ENCODE measurements at regions not wholly inside any gene's neighbourhood (a gene's known extent, or its start where the extent isn't known, plus 50 kb on each side); places are given as distances from the start of the nearest gene placed in this dataset.
A peak's percentile ranks its signal among the peaks of the same experiment; 100 is the strongest.

GRCh38 chr1:81549588-81550127 lies 251.1 kb upstream of the ADGRL2 start:
- H3K27me3 ChIP-seq (ENCODE audit: insufficient read depth, low read length) = no peaks in the 10 kb centered on the region
- H3K27ac ChIP-seq (ENCODE audit: low read length) = no peak overlapping the region
- peaks cover 41% of the 10 kb centered on the region for H3K4me1 ChIP-seq (ENCODE audit: insufficient read depth, low read length)
- H3K36me3 ChIP-seq (ENCODE audit: insufficient read depth, low read depth, low read length) = no peaks in the 10 kb centered on the region
- H3K4me3 ChIP-seq (ENCODE audit: low read length) = no peak overlapping the region
- H3K9ac ChIP-seq (ENCODE audit: low read depth, low read length) = no peak overlapping the region
- H3K9me3 ChIP-seq (ENCODE audit: insufficient read depth, low read depth, low read length) = no peaks in the 10 kb centered on the region

GRCh38 chr1:81548918-81549587 lies 251.7 kb upstream of the ADGRL2 start:
- H3K4me3 ChIP-seq (ENCODE audit: low read length) = no peak overlapping the region
- H3K36me3 ChIP-seq (ENCODE audit: insufficient read depth, low read depth, low read length) = no peaks in the 10 kb centered on the region
- no peaks in the 10 kb centered on the region for H3K9me3 ChIP-seq (ENCODE audit: insufficient read depth, low read depth, low read length)
- H3K27ac ChIP-seq (ENCODE audit: low read length) = peak overlapping the region; percentile 22
- peak overlapping the region; percentile 62; the same call in 1 of the 2 replicates for H3K9ac ChIP-seq (ENCODE audit: low read depth, low read length)
- no peaks in the 10 kb centered on the region for H3K27me3 ChIP-seq (ENCODE audit: insufficient read depth, low read length)
- peaks cover 41% of the 10 kb centered on the region for H3K4me1 ChIP-seq (ENCODE audit: insufficient read depth, low read length)

- peak overlapping the region; percentile 62 for H3K9ac ChIP-seq (ENCODE audit: low read depth, low read length)
- H3K27ac ChIP-seq (ENCODE audit: low read length) = peak overlapping the region; percentile 22
- H3K9me3 ChIP-seq (ENCODE audit: insufficient read depth, low read depth, low read length) = no peaks in the 10 kb centered on the region
- no peaks in the 10 kb centered on the region for H3K27me3 ChIP-seq (ENCODE audit: insufficient read depth, low read length)
- no peaks in the 10 kb centered on the region for H3K36me3 ChIP-seq (ENCODE audit: insufficient read depth, low read depth, low read length)
- peaks cover 41% of the 10 kb centered on the region for H3K4me1 ChIP-seq (ENCODE audit: insufficient read depth, low read length)
- peak overlapping the region; percentile 43 for H3K4me3 ChIP-seq (ENCODE audit: low read length)
These were observed 252.8 kb upstream of the ADGRL2 start for GRCh38 chr1:81547912-81548303.

DNA sequence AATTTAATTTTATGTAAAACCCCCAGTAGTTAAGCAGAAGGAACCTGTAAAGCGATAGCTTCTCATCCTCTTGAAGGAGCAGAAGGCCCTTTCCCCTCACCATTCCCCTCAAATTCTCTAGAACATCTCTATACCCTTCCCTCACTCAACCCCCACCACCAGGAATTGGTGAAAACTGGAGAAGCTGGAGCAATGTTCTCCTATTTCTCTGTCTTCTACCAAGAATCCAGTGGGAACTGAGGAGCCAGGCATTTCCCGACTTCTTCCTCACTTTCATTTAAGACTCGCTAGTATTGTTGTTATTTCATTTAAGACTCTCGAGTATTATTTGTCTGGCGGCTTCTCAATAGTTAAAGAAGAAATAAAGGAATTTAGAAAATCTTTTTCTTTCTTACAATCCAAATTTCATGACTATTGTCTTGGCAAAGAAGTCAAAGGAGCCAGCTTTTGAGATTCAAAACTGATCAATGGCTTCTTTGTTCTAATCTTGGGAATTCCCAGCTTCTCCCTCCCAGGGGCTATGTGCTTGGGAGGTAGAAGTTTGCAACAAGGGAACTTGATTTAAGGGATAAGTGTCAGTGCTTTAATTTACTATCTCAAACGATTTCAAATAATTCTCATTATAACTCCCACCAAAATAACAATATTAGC lies 253.3 kb upstream of the ADGRL2 start:
- H3K9me3 ChIP-seq (ENCODE audit: insufficient read depth, low read depth, low read length) = no peaks in the 10 kb centered on the region
- H3K4me1 ChIP-seq (ENCODE audit: insufficient read depth, low read length) = peaks cover 42% of the 10 kb centered on the region
- no peaks in the 10 kb centered on the region for H3K27me3 ChIP-seq (ENCODE audit: insufficient read depth, low read length)
- no peaks in the 10 kb centered on the region for H3K36me3 ChIP-seq (ENCODE audit: insufficient read depth, low read depth, low read length)
- peak overlapping the region; percentile 62 for H3K9ac ChIP-seq (ENCODE audit: low read depth, low read length)
- H3K4me3 ChIP-seq (ENCODE audit: low read length) = peak overlapping the region; percentile 43
- peak overlapping the region; percentile 96 for H3K27ac ChIP-seq (ENCODE audit: low read length)

GRCh38 chr1:81545734-81546133 lies 255.0 kb upstream of the ADGRL2 start:
- no peaks in the 10 kb centered on the region for H3K27me3 ChIP-seq (ENCODE audit: insufficient read depth, low read length)
- no peak overlapping the region for H3K27ac ChIP-seq (ENCODE audit: low read length)
- no peak overlapping the region for H3K4me3 ChIP-seq (ENCODE audit: low read length)
- H3K4me1 ChIP-seq (ENCODE audit: insufficient read depth, low read length) = peaks cover 39% of the 10 kb centered on the region
- H3K9me3 ChIP-seq (ENCODE audit: insufficient read depth, low read depth, low read length) = no peaks in the 10 kb centered on the region
- H3K36me3 ChIP-seq (ENCODE audit: insufficient read depth, low read depth, low read length) = no peaks in the 10 kb centered on the region
- no peak overlapping the region for H3K9ac ChIP-seq (ENCODE audit: low read depth, low read length)

GRCh38 chr1:81543764-81544163 lies 257.0 kb upstream of the ADGRL2 start:
- no peaks in the 10 kb centered on the region for H3K36me3 ChIP-seq (ENCODE audit: insufficient read depth, low read depth, low read length)
- H3K9me3 ChIP-seq (ENCODE audit: insufficient read depth, low read depth, low read length) = no peaks in the 10 kb centered on the region
- no peak overlapping the region for H3K27ac ChIP-seq (ENCODE audit: low read length)
- H3K4me1 ChIP-seq (ENCODE audit: insufficient read depth, low read length) = peaks cover 29% of the 10 kb centered on the region
- no peaks in the 10 kb centered on the region for H3K27me3 ChIP-seq (ENCODE audit: insufficient read depth, low read length)
- no peak overlapping the region for H3K9ac ChIP-seq (ENCODE audit: low read depth, low read length)
- no peak overlapping the region for H3K4me3 ChIP-seq (ENCODE audit: low read length)

- Histone ChIP-seq H3K9me3 (ENCODE audit: insufficient read depth, low read depth, low read length) (no peaks in the 10 kb centered on the region), H3K9ac (ENCODE audit: low read depth, low read length) (no peak overlapping the region), H3K4me1 (ENCODE audit: insufficient read depth, low read length) (peaks cover 15% of the 10 kb centered on the region; the same call in 1 of the 2 replicates), H3K4me3 (ENCODE audit: low read length) (no peak overlapping the region), H3K36me3 (ENCODE audit: insufficient read depth, low read depth, low read length) (no peaks in the 10 kb centered on the region), H3K27ac (ENCODE audit: low read length) (no peak overlapping the region), H3K27me3 (ENCODE audit: insufficient read depth, low read length) (no peaks in the 10 kb centered on the region)
These were observed 258.5 kb upstream of the ADGRL2 start for GRCh38 chr1:81542196-81542595.

- no peaks in the 10 kb centered on the region for H3K36me3 ChIP-seq (ENCODE audit: insufficient read depth, low read depth, low read length)
- H3K9ac ChIP-seq (ENCODE audit: low read depth, low read length) = no peak overlapping the region
- H3K4me1 ChIP-seq (ENCODE audit: insufficient read depth, low read length) = 0 out of 2 replicates have a peak, but pooled peaks cover 2% of the 10 kb centered on the region
- no peaks in the 10 kb centered on the region for H3K27me3 ChIP-seq (ENCODE audit: insufficient read depth, low read length)
- no peak overlapping the region for H3K27ac ChIP-seq (ENCODE audit: low read length)
- H3K4me3 ChIP-seq (ENCODE audit: low read length) = no peak overlapping the region
- no peaks in the 10 kb centered on the region for H3K9me3 ChIP-seq (ENCODE audit: insufficient read depth, low read depth, low read length)
These were observed 260.5 kb upstream of the ADGRL2 start for GRCh38 chr1:81540216-81540615.

DNA sequence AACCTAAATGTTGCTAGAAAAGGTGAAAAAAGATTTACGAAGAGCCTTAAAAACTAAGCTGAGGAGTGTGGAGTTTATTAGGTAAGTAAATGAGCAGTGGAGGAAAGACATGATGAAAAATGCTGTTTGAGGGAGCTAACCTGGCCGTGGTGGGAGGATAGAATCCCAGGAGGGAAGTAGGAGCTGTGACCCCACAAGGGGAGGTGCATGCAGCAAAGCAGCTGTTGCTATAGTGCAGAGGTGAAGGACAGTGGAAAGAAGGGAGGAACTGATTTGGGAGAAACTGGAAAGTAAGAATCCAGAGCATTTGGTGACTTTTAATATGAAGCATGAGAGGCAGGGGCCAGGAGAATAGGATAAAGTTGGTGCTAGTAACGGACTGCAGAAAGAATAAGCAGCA lies 271.7 kb upstream of the ADGRL2 start:
- Histone ChIP-seq H3K9me3 (ENCODE audit: insufficient read depth, low read depth, low read length) (no peaks in the 10 kb centered on the region), H3K9ac (ENCODE audit: low read depth, low read length) (no peak overlapping the region), H3K4me1 (ENCODE audit: insufficient read depth, low read length) (no peaks in the 10 kb centered on the region), H3K36me3 (ENCODE audit: insufficient read depth, low read depth, low read length) (no peaks in the 10 kb centered on the region), H3K27ac (ENCODE audit: low read length) (no peak overlapping the region), H3K27me3 (ENCODE audit: insufficient read depth, low read length) (no peaks in the 10 kb centered on the region), H3K4me3 (ENCODE audit: low read length) (no peak overlapping the region)

DNA sequence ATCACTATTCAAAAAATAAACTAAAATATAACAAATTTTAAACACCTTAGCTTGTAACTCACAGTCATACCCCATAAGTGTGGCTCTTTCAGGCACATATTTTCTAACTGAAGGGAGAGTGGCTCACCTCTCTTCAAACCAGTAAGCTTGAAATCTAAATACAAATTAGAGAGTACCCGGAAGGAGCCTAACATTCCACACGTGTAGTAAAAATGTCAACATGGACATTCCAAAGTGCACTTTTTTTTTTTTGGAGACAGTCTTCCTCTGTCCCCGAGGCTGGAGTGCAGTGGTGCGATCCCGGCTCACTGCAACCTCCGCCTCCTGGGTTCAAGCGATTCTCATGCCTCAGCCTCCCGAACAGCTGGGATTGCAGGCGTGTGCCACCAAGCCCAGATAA lies 275.6 kb upstream of the ADGRL2 start:
- H3K27ac ChIP-seq (ENCODE audit: low read length) = no peak overlapping the region
- H3K4me1 ChIP-seq (ENCODE audit: insufficient read depth, low read length) = no peaks in the 10 kb centered on the region
- H3K9me3 ChIP-seq (ENCODE audit: insufficient read depth, low read depth, low read length) = no peaks in the 10 kb centered on the region
- no peaks in the 10 kb centered on the region for H3K36me3 ChIP-seq (ENCODE audit: insufficient read depth, low read depth, low read length)
- H3K27me3 ChIP-seq (ENCODE audit: insufficient read depth, low read length) = no peaks in the 10 kb centered on the region
- H3K4me3 ChIP-seq (ENCODE audit: low read length) = no peak overlapping the region
- H3K9ac ChIP-seq (ENCODE audit: low read depth, low read length) = no peak overlapping the region

DNA sequence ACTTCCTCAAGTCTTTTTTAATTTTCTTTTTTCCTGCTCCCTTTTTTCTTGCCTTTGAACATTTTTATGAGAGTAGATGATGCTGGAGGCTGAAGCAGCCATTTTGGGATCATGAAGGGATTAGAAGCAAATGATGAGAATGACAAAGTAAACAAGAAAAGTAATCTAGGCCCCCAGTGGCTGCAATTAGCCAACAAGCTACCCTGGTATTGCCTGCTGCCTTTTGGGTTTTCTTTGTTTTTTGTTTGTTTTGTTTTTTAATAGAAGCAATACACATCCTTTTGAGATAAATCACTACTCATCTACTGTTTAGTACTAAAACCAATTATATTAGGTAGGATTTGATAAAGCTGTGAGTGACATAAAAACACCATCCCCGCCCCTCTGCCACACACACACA lies 280.7 kb upstream of the ADGRL2 start:
- no peaks in the 10 kb centered on the region for H3K27me3 ChIP-seq (ENCODE audit: insufficient read depth, low read length)
- H3K27ac ChIP-seq (ENCODE audit: low read length) = no peak overlapping the region
- no peak overlapping the region for H3K4me3 ChIP-seq (ENCODE audit: low read length)
- peaks cover 5% of the 10 kb centered on the region for H3K4me1 ChIP-seq (ENCODE audit: insufficient read depth, low read length)
- no peak overlapping the region for H3K9ac ChIP-seq (ENCODE audit: low read depth, low read length)
- H3K9me3 ChIP-seq (ENCODE audit: insufficient read depth, low read depth, low read length) = no peaks in the 10 kb centered on the region
- no peaks in the 10 kb centered on the region for H3K36me3 ChIP-seq (ENCODE audit: insufficient read depth, low read depth, low read length)

- H3K9me3 ChIP-seq (ENCODE audit: insufficient read depth, low read depth, low read length) = no peaks in the 10 kb centered on the region
- peaks cover 12% of the 10 kb centered on the region for H3K4me1 ChIP-seq (ENCODE audit: insufficient read depth, low read length)
- no peaks in the 10 kb centered on the region for H3K27me3 ChIP-seq (ENCODE audit: insufficient read depth, low read length)
- no peak overlapping the region for H3K9ac ChIP-seq (ENCODE audit: low read depth, low read length)
- H3K27ac ChIP-seq (ENCODE audit: low read length) = no peak overlapping the region
- no peaks in the 10 kb centered on the region for H3K36me3 ChIP-seq (ENCODE audit: insufficient read depth, low read depth, low read length)
- no peak overlapping the region for H3K4me3 ChIP-seq (ENCODE audit: low read length)
These were observed 282.7 kb upstream of the ADGRL2 start for GRCh38 chr1:81517987-81518386.

Data from iPS-20b (cell line).